Midbrain (tissue), 1 donor: ENCODE measurements at regions not wholly inside any gene's neighbourhood (a gene's known extent, or its start where the extent isn't known, plus 50 kb on each side); places are given as distances from the start of the nearest gene placed in this dataset.
"Not testable (repeated sequence)": the region's sequence is repeated elsewhere in the genome, so short reads cannot be mapped to it uniquely, and the experiment has no call there.

Source experiments
- DNase-seq: peaks from one replicate; lab custom pipeline; 2025; lab: John Stamatoyannopoulos, UW

DNA sequence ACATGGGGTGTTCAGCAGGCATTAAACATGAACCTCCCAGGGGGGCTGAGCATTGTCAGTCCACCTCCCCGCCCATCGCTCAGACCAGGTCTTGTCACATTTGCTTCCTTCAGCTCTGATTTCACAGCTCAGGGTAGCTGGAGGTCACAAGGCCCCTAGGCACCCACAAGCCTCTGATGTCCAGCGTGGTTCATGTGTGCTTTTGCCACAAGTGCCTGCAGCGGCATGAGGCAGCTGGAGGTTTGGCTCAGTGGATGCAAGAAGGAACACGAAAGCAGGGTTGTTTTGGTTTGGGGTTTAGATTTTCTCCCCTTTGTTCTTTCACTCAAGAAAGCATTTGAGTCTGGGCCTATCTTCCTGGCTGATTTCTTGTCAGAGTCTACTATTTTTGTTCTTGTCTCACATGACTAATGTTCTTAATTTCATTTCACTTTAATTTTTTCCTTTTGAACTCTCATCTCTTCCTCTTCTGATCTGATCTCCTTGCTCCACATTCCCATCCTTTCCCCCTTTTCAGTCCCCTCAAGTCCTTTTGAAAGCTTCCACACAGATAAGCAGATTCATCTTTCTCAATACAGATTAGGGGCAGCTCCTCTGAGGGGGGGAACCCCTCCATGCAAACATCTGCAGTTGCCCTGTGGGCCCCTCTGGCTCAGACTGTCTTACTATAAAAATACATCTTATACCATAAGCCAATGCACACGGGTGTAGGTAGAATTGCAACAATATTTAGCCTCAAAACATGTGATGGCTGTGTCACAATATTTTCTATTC is 68.1 kb upstream of the CEP85L start:
- DNase-seq = no peak

DNA sequence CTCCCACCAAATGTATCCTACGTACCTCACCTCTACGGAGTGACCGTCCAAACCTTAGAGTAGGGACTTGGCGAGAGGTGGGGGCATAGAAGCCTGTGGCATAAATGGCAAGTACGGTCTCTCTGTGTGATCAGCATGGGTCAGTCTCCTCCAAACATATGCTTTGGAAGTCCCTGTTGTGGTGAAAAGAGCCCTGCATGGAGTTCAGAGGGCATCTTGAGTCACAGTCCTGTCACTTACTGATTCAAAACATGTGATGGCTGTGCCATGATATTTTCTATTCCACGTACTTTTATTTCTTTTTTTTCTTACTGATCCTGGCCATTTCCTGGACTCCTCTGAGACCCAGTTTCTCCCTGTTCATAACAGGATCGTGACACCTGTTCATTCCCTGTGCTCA is 67.5 kb upstream of the CEP85L start:
- DNase-seq = no peak

DNA sequence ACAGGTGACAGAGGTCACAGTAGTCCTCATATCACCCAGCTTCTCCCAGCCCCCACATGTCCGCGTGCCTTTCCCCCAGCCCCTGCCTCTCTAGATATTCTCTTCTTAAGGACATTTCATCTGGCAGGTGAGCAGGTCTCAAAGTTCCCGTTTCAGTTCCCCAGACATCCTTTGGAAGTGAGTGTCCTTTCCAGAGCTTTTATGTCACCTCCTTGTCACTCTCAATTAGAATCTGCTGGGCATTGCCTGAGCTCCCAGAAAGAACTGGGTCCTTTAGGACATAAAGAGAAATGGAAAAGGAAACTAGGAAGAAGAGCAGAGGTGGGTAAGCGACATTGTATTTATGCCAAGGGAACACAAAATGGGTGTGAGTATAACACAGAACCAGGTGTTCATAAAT is 66.9 kb upstream of the CEP85L start:
- no peak for DNase-seq

DNA sequence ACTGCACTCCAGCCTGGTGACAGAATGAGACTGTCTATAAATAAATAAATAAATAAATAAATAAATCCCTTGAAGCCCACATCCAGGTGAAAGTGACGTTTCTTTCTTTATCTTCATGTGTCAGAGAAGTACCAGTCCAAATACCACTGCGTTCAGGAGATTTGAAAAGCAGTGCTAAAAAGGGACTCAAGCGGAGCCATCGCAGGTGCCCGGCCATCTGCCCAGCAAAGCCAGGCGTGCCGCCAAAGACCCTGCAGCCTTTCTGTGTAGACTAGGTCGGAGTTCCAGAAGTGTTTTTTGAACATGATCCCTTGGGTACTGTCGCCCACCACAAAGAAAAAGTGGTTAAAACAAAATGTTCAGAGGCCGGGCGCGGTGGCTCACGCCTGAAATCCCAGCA is 65.7 kb upstream of the CEP85L start:
- DNase-seq = no peak

DNA sequence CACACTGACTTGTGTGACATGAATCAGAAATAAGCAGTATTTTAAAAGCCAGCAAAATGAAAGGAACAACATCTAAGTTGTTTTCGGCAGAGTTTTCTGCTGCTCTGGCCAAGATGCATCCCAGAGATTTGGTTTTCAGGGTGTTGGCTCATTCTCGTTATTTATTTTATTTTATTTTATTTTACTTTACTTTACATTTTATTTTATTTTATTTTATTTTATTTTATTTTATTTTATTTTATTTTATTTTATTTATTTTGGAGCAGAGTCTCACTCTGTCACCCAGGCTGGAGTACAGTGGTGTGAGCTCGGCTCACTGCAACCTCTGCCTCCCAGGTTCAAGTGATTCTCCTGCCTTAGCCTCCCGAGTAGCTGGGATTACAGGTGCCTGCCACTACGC is 64.5 kb upstream of the CEP85L start:
- not testable (repeated sequence) for DNase-seq

DNA sequence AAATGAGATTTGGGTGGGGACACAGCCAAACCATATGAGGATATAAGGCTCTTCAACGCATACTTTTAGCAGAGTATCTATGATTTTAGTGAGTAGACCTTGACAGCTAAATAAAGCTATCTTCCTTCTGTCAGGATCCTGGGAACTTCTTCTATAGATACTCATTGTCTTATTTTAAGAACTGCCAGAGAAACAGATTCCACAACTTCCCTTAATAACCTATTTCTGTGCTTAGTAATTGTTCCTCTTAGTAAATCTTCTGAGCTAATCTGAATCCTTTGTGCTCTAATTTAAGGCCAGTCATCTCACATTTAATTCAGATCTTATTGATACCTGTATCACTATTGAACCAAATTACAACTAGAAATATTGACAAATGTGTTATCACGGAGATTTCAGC is 64.0 kb upstream of the CEP85L start:
- DNase-seq = no peak

DNA sequence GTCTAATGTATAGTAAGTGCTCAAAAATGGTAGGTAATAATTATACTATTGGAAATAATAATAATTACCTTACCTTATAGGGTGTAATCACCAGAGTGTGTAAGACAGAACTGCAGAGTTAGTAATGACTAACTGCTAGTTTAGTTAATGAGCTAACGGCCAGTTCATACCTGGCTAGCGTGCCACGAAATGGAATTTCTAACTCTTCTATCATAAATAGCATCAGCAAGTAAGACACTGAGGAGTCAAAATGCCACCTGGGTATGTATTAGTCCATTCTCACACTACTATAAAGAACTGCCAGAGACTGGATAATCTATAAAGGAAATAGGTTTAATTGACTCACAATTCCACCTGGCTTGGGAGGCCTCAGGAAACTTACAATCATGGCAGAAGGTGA is 63.4 kb upstream of the CEP85L start:
- no peak for DNase-seq

DNA sequence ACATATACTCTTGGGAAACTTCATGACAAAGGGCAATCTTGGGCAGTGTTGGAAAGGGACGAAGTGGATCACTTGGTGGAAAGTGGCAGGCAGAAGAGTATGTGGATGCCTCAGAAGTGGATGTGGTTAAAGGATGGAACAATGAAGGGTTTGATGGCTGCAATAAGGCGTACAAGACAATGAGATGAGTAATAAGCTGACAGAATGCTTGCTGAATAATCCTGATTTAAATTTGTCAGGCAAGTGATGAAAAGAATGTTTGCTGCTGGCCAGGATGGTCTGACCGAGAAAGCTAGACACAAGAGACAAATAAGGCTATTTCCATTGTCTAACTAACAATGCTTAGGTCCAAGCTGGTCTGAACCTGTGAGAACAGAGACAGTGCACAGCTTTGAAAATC is 61.6 kb upstream of the CEP85L start:
- DNase-seq = no peak

DNA sequence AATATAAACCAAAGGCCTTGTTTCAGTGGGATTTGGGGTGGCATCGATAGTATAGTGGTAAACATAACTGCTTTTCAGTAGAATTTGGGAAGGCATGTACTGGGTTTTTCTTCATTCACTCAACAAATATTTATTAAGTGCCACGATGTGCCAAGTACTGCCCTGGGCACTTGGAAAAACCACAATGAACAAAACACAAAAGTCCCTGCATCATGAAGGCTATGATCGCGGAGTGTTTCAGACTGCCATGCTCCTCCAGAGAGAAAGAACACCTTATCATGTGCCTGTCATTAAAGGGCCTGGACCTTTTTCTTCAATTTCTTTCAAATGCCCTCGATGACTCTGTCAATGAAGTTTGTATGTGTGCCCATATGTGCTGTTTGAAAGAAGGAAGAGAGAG is 59.2 kb upstream of the CEP85L start:
- no peak for DNase-seq

DNA sequence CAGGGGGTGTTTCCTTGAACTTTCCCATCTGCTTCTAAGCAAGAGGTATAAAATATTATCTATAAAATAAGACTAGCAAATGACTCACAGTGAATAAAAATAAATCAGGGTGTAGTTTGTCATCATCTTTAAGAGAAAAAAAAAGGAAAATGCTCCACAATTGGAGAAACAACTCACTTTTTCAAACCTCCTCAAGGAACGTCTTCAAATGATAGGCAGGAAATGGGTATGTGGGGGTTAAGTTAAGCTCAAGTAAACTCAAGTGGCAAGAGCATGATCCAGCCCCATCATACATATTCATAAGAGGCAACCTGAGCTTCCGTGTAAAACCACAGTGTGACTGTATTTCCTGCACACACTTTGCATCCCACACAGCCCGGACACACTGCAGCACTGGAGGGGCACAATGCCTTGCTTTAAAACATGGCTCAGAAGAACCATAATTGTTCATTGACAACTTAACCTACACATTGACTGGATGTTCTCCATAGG is 58.5 kb upstream of the CEP85L start:
- peak; percentile 46 for DNase-seq

DNA sequence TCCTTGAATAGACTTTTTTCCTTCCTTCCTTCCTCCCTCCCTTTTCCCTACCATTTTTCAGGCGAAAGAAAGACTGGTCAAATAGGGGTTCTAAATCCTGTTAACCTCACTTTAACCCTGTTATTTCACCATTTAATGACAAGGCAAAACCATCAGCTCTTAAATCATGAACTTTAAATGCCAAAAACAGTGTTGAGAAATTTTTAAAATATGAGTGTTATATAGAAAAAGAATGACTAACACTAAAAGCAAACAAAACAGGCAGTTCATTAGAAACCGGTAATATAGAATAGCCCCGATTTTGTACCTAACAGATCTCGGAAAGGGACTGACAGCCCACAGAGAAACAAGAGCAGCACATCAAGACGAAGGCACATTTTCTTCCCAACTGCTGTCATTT is 57.4 kb upstream of the CEP85L start:
- no peak for DNase-seq

DNA sequence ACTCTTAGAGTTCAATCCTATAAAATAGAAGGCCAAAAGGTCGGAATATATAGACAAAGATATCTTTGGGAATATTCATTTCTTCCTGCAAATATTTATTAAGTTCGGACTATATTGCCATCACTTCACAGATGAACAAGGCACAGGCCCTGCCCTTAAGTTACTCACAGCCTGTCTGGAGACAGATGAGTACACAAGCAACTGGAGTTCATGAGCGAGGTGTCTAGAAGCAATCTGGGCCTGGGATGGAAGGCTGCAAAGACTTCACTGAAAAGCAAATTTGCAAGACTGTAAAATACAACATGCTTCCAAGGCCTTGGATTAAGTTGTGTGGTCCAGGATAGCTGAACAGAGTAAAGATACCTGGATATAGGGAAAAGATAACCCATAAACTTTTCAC is 56.7 kb upstream of the CEP85L start:
- DNase-seq = no peak

DNA sequence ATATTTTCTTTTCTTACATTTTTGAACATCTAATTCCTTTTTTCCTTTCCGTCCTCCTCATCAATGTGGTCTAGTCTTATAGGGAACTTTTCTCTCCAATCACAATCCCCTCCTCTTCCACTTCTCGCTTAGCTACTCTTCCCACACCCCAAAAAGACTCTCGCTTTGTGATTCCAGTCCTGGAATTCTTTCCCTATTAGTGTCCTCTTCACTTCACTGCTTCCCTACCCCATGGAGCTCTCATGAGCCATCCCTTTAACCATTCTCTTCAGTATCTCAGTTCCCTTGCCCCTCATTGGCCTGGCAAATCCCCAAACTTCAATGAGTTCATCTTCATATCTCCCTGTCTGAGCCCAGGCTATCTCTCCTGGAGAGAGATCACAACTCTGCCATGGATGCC is 55.3 kb upstream of the CEP85L start:
- no peak for DNase-seq

DNA sequence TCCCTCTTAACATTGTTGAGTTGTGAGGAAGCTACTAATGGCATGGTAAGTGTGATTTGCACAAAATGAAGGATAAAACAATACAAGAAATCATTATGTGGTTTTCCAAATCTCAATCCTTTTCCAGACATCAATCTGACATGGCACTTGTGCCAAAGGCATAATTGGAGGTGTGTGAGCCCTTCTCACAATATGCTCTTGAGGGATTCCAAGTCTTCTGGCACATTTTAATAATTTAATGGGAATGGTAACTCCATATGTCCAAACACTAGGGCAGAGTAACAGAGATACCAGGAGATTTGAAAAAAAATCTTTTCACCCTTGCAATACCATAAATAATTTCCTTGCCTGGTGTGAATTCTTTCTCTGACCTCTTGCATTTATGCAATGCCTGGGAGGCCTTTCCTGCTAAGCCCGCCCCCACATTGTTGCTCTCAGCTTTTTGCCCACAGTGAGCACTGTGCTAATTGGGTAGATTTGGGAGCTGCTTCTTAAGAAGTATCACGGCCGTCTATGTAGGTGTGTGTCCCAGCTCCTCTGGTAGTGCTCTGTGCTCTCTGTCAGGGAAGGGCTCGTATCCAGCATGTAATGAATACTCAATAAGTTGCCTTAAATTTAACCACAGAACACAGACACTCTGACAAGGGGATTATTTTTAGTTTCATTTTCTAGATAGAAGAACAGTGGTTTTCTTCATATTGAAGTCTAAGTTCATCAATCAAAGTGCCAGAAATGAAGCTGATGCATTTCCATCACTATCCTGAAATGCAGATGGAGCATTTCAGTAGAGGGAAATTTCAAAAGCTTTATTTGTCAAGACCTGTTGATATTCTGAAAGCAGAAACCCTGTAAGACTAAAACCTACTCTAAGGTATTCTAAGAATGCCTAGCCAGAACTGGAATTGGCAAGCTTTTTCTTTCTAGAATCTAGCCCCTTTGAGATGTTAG is 54.4 kb upstream of the CEP85L start:
- peak; percentile 15 for DNase-seq

DNA sequence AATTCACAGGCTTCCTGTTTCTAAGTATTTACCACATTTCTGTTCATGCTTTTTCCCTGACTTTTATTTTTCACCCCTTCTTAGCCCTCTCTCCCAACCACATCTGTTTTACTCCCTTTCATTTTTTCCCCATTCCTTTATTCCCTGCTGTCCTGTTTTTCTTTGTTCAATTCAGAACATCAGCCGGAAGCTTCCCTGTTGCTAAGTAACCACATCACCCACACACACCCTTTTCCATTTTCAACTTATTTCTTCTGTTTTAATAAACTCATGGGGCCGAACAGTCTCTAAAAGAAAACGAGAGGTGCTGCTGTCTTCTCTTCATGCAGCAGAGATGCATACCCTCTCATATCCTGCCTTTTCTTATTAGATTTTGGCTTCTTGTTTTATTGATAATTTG is 53.5 kb upstream of the CEP85L start:
- no peak for DNase-seq

DNA sequence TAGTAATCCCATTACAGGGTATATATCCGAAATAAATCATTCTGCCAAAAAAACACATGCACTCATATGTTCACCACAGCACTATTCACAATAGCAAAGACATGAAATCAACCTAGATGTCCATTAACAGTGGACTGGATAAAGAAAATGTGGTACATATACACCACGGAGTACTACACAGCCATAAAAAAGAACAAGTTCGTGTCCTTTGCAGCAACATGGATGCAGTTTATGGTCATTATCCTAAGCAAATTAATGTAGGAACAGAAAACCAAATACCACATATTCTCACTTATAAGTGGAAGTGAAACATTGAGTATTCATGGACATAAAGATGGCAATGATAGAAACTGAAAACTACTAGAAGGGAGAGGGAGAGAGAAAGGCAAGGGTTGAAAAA is 49.9 kb upstream of the CEP85L start:
- not testable (repeated sequence) for DNase-seq
